ENCODE measurements at regions not wholly inside any gene's neighbourhood (a gene's known extent, or its start where the extent isn't known, plus 50 kb on each side); places are given as distances from the start of the nearest gene placed in this dataset.

DNA sequence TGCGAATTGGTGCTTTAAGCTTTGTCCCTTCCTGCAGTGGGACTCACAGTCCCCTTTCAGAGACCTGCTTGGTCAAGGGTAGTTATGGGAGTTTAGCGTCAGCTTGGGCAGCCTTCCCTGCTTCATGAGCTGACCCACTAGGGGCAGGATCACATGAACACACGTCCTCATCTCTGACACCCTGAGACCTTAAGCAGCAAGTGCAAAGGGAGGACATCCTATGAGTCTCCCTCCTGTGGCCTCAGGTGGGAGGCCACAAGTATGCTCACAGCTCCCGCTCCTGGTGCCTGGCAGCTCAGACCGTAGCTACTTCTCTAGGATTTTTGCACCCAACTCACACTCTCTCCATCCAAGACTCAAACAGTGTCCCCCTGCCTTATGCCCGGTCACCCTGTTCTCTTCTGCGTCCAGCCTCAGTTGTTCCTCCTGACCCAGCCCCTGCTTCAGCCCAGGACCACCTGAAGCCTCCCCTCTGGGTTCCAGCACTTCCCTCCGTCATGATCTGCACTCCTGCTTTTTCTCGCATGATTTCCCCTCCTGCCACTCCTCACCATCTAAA is 136.6 kb upstream of the FAM20C start:
- TF ChIP-seq, protein P1, sequence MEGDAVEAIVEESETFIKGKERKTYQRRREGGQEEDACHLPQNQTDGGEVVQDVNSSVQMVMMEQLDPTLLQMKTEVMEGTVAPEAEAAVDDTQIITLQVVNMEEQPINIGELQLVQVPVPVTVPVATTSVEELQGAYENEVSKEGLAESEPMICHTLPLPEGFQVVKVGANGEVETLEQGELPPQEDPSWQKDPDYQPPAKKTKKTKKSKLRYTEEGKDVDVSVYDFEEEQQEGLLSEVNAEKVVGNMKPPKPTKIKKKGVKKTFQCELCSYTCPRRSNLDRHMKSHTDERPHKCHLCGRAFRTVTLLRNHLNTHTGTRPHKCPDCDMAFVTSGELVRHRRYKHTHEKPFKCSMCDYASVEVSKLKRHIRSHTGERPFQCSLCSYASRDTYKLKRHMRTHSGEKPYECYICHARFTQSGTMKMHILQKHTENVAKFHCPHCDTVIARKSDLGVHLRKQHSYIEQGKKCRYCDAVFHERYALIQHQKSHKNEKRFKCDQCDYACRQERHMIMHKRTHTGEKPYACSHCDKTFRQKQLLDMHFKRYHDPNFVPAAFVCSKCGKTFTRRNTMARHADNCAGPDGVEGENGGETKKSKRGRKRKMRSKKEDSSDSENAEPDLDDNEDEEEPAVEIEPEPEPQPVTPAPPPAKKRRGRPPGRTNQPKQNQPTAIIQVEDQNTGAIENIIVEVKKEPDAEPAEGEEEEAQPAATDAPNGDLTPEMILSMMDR (IDR thresholded peaks at IDR 0.05; ENCODE audit: insufficient read depth in 1 of 2, low read depth in 1 of 2, low read length in 1 of 2, severe bottlenecking in 1 of 2, unreplicated experiment in 1 of 2), result peak in 1 of 2 experiments; percentile 21
- Mint-ChIP-seq H3K36me3 (ENCODE audit: insufficient read depth, unreplicated experiment) (no peaks in the 10 kb centered on the region), H3K27me3 (ENCODE audit: insufficient read depth, unreplicated experiment) (peaks cover 3% of the 10 kb centered on the region), H3K4me3 (ENCODE audit: unreplicated experiment) (no peak overlapping the region), H3K27ac (ENCODE audit: unreplicated experiment) (no peak overlapping the region), H3K9me3 (ENCODE audit: unreplicated experiment) (no peaks in the 10 kb centered on the region), H3K4me1 (ENCODE audit: low read depth, unreplicated experiment) (no peaks in the 10 kb centered on the region)
- no TSS peak for BruUV-seq (replicated peaks)
- H3K27me3 ChIP-seq (replicated peaks; ENCODE audit: control insufficient read depth, insufficient read depth, low read length), result no peaks in the 10 kb centered on the region
- peak in 1 of 2 experiments; percentile 34 for DNase-seq
- no peaks in the 10 kb centered on the region for H3K4me1 ChIP-seq
- H3K36me3 ChIP-seq (ENCODE audit: control insufficient read depth, insufficient read depth, low read length), result no peaks in the 10 kb centered on the region
- POLR2A ChIA-PET, result no interaction called here
- intact Hi-C loops (cut with micrococcal nuclease; ENCODE audit: unreplicated experiment), result no loop called here
- H3K4me3 ChIP-seq (ENCODE audit: low read depth, low read length), result no peak overlapping the region
- CTCF ChIA-PET, result no interaction called here
- no peaks in the 10 kb centered on the region for H3K9me3 ChIP-seq

DNA sequence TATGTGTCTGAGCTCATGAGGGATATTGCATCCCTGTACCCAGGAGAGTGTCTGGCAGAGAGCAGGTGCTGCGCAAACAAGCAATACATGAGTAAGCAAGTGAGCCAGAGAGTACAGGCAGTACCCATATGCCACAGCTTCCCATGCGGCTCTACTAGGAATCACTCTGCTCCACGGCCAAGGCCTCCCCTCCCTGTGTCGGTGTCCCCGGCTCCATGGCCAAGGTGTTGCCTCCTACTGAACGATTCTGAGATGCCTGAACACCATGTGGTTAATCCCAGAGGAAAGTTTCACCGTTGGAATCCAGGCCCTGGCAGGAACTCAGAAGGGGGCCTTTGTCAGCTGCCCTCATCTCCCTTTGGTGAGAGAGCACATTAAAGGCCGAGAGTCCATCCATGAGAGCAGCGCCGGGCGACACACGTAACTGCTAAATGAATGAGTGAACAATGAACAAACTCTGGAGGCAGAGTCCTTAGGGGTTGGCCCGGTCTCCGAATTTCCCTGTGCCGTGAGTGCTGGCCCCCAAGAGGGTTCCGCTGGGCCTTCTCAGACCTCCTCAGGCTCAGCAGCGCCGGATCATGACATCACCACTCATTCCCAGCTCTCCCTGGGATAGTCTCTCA is 136.0 kb upstream of the FAM20C start:
- H3K9me3 ChIP-seq, result no peaks in the 10 kb centered on the region
- no peaks in the 10 kb centered on the region for H3K27me3 ChIP-seq (replicated peaks; ENCODE audit: control insufficient read depth, insufficient read depth, low read length)
- H3K4me3 Mint-ChIP-seq (ENCODE audit: unreplicated experiment), result no peak overlapping the region
- H3K36me3 Mint-ChIP-seq (ENCODE audit: insufficient read depth, unreplicated experiment), result no peaks in the 10 kb centered on the region
- no peaks in the 10 kb centered on the region for H3K9me3 Mint-ChIP-seq (ENCODE audit: unreplicated experiment)
- ChIA-PET CTCF (no interaction called here), POLR2A (no interaction called here)
- H3K27me3 Mint-ChIP-seq (ENCODE audit: insufficient read depth, unreplicated experiment), result peaks cover 3% of the 10 kb centered on the region
- intact Hi-C loops (cut with micrococcal nuclease; ENCODE audit: unreplicated experiment), result no loop called here
- H3K36me3 ChIP-seq (ENCODE audit: control insufficient read depth, insufficient read depth, low read length), result no peaks in the 10 kb centered on the region
- H3K4me1 ChIP-seq, result no peaks in the 10 kb centered on the region
- H3K27ac Mint-ChIP-seq (ENCODE audit: unreplicated experiment), result no peak overlapping the region
- BruUV-seq (replicated peaks), result no TSS peak
- no peak for DNase-seq
- H3K4me3 ChIP-seq (ENCODE audit: low read depth, low read length), result no peak overlapping the region
- no peaks in the 10 kb centered on the region for H3K4me1 Mint-ChIP-seq (ENCODE audit: low read depth, unreplicated experiment)
- TF ChIP-seq, protein P1 (IDR thresholded peaks at IDR 0.05; ENCODE audit: insufficient read depth in 1 of 2, low read depth in 1 of 2, low read length in 1 of 2, severe bottlenecking in 1 of 2, unreplicated experiment in 1 of 2), result no peak

DNA sequence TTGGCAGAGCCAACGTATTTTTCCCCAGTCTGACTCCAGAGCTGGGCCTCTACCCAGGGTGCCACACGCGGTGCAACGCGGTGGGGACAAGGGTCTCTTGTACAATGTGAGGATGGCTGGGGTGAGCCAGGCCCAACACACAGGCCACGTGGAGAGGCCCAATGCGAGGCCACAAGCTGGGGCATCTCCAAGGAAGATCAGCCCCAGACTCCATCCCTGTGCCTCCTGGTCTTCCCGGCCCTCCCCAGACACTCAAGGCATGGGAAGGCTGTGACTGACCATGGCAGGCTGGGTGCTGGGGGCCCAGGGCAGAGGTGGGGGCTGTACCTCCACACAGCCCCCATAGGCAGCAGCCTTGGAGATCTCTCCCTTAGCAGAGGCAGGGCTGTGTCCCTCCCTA is 135.3 kb upstream of the FAM20C start:
- intact Hi-C loops (cut with micrococcal nuclease; ENCODE audit: unreplicated experiment), result no loop called here
- TF ChIP-seq, protein P1 (IDR thresholded peaks at IDR 0.05; ENCODE audit: insufficient read depth in 1 of 2, low read depth in 1 of 2, low read length in 1 of 2, severe bottlenecking in 1 of 2, unreplicated experiment in 1 of 2), result no peak
- Histone ChIP-seq H3K4me3 (ENCODE audit: low read depth, low read length) (no peak overlapping the region), H3K9me3 (no peaks in the 10 kb centered on the region), H3K27me3 (replicated peaks; ENCODE audit: control insufficient read depth, insufficient read depth, low read length) (no peaks in the 10 kb centered on the region), H3K4me1 (no peaks in the 10 kb centered on the region), H3K36me3 (ENCODE audit: control insufficient read depth, insufficient read depth, low read length) (no peaks in the 10 kb centered on the region)
- DNase-seq, result no peak
- CTCF ChIA-PET, result no interaction called here
- BruUV-seq (replicated peaks), result no TSS peak
- no peaks in the 10 kb centered on the region for H3K9me3 Mint-ChIP-seq (ENCODE audit: unreplicated experiment)
- no peaks in the 10 kb centered on the region for H3K36me3 Mint-ChIP-seq (ENCODE audit: insufficient read depth, unreplicated experiment)
- H3K4me1 Mint-ChIP-seq (ENCODE audit: low read depth, unreplicated experiment), result no peaks in the 10 kb centered on the region
- peaks cover 3% of the 10 kb centered on the region for H3K27me3 Mint-ChIP-seq (ENCODE audit: insufficient read depth, unreplicated experiment)
- H3K4me3 Mint-ChIP-seq (ENCODE audit: unreplicated experiment), result no peak overlapping the region
- no peak overlapping the region for H3K27ac Mint-ChIP-seq (ENCODE audit: unreplicated experiment)
- POLR2A ChIA-PET, result no interaction called here

Data from Caco-2 (cell line).